Myocyte (in vitro differentiated cells): ENCODE measurements at regions not wholly inside any gene's neighbourhood (a gene's known extent, or its start where the extent isn't known, plus 50 kb on each side); places are given as distances from the start of the nearest gene placed in this dataset.
A peak's percentile ranks its signal among the peaks of the same experiment; 100 is the strongest.
"Not testable (repeated sequence)": the region's sequence is repeated elsewhere in the genome, so short reads cannot be mapped to it uniquely, and the experiment has no call there.

Experiments used
- DNase-seq: peaks from one replicate; pipeline ENCODE4 v3.0.0-alpha.2; 2012; ENCODE audit warnings: low read depth

- no peak for DNase-seq
These were observed 85.6 kb upstream of the SNX7 start for GRCh38 chr1:98575955-98576354.

GRCh38 chr1:98565951-98566350, 95.6 kb upstream of the SNX7 start:
- no peak for DNase-seq

GRCh38 chr1:98559291-98559690, 102.2 kb upstream of the SNX7 start:
- no peak for DNase-seq

- DNase-seq, result peak; percentile 22
These were observed 103.6 kb upstream of the SNX7 start for GRCh38 chr1:98557895-98558294.

- peak; percentile 19 for DNase-seq
These were observed 104.9 kb upstream of the SNX7 start for GRCh38 chr1:98556521-98557158.

- no peak for DNase-seq
These were observed 105.7 kb upstream of the SNX7 start for GRCh38 chr1:98555814-98556213.

GRCh38 chr1:98552576-98553074, 108.9 kb upstream of the SNX7 start:
- not testable (repeated sequence) for DNase-seq

GRCh38 chr1:98550076-98550475, 111.4 kb upstream of the SNX7 start:
- no peak for DNase-seq

- no peak for DNase-seq
These were observed 115.2 kb upstream of the SNX7 start for GRCh38 chr1:98546319-98546718.

GRCh38 chr1:98538106-98538505, 123.4 kb upstream of the SNX7 start:
- DNase-seq, result peak; percentile 16

GRCh38 chr1:98523256-98523655, 138.3 kb upstream of the SNX7 start:
- DNase-seq, result no peak

- DNase-seq, result no peak
These were observed 145.2 kb upstream of the SNX7 start for GRCh38 chr1:98516306-98516705.

- DNase-seq, result no peak
These were observed 145.8 kb upstream of the SNX7 start for GRCh38 chr1:98515744-98516143.

- not testable (repeated sequence) for DNase-seq
These were observed 149.3 kb upstream of the SNX7 start for GRCh38 chr1:98512216-98512615.

GRCh38 chr1:98503771-98504170, 157.8 kb upstream of the SNX7 start:
- no peak for DNase-seq

- DNase-seq, result no peak
These were observed 158.6 kb upstream of the SNX7 start for GRCh38 chr1:98502937-98503336.

- no peak for DNase-seq
These were observed 161.2 kb upstream of the SNX7 start for GRCh38 chr1:98500324-98500723.

GRCh38 chr1:98498651-98499050, 162.9 kb upstream of the SNX7 start:
- no peak for DNase-seq

GRCh38 chr1:98497497-98497896, 164.0 kb upstream of the SNX7 start:
- DNase-seq, result no peak

- no peak for DNase-seq
These were observed 165.1 kb upstream of the SNX7 start for GRCh38 chr1:98496256-98496995.

- no peak for DNase-seq
These were observed 168.1 kb upstream of the SNX7 start for GRCh38 chr1:98493469-98493868.

- no peak for DNase-seq
These were observed 171.4 kb upstream of the SNX7 start for GRCh38 chr1:98490099-98490498.

- DNase-seq, result no peak
These were observed 173.9 kb upstream of the SNX7 start for GRCh38 chr1:98487620-98488019.
